ENCODE measurements at regions not wholly inside any gene's neighbourhood (a gene's known extent, or its start where the extent isn't known, plus 50 kb on each side); places are given as distances from the start of the nearest gene placed in this dataset.

DNA sequence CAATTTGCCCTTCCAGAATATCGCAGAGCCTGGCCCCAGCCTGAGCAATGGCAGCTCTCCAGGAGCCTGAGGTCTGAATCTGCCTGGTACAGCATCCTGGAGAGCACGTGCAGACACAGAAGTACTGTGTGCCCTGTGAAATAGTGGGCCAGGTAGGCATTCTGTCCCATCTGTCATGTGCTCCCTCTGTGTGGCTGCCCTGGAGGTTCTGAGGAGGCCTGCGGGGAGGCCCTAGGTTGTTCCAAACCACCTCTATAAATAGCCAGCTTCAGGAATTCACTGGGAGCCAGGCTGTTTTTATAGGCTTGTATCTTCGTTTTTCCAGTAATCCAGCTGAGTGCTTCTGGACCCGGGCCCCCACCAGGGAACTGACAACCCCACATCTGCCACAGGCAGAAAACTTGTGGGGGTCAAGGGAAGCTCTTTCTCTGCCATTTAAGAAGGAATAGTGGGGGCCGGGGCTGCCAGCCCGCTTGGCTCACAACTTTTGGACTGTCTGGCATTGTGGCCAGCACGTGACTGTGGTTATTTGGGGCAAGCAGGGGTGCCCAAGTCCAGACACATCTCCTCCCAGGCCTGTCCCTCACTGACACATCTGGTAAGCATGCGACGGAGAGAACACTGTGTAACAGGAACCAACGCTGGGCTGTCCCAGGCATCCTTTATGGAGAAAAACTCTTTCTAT, 356.3 kb upstream of the TNRC6C start:
- no peak for DNase-seq (ENCODE audit: low spot score)

DNA sequence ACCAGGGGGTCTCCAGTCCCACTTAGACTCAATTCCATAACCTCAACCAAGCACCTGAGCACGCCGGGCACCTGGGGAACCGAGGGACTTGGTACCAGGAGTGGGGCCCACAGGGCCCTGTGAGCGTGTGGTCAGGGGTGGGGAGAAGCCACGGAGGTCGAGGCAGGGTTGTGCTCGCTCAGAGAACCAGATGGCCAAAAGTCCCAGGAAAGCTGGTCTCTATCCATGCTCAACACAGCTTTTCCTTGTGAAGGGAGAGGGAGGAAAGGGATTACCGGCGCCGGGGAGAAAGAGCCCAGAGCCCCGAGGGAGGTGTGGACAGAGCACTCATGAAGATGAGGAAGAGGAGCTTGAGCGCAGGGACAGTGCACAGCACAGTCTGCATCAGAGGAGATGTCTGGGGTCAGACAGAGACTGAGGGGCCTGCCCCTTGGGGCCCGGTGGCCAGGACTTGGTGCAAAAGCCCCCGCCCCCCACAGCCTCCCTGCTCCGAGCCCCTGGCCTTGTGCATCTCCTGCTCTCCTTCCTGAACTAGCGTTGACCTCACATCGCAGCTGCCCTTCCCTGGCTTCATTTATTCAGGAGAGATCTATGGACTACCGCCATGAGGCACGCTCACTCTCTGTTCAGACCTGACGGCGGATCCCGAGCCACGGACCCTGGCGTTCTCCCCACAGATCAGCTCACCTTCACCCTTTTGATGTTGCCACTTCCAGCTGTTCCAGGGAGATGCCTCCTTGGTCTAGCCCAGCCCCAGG, 355.4 kb upstream of the TNRC6C start:
- no peak for DNase-seq (ENCODE audit: low spot score)

DNA sequence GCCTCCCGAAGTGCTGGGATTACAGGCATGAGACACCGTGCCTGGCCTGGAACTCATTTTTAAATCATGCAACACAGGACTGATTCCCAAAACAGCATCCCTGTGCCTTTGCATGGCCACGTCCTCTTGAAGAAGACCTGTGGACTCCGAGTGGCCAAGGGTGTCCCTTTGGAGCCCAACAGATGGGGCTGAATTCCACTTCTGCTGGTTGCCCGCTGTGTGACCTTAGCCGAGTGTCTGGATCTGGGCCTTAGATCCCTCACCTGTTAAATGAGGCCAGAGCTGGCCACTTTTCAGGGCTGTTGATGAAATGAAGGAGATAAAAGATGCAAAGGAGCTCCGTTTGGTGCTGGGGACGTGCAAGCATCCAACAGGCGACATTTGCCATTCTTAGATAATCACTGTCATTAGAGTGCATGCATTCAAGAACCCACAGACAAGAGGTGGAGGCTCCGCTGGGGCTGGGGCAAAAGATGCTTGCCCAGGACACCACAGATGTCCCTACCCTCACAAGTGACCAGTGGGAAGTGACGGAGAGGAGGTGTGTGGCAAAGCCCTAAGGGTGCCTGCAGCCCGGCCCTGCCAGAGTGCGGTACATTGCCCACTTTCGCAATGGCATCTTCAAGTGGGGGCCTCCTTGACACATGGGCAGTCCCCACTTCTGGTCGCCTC, 354.1 kb upstream of the TNRC6C start:
- no peak for DNase-seq (ENCODE audit: low spot score)

DNA sequence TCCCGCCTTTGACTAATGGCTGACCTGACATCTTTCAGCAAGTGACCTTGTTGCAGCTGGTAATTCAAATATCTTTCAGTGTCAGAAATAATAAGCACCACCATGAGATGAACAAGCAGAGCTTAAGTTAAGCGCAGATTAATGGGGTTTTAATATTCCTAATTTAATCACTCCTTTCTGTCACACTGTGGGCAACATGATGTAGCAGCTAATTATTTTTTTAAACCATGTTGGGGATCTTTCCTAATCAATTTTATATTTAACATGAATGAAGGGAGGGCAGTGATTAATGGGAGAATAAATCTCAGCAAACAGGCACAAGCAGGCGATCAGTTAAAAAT, 353.6 kb upstream of the TNRC6C start:
- DNase-seq (ENCODE audit: low spot score) = no peak

DNA sequence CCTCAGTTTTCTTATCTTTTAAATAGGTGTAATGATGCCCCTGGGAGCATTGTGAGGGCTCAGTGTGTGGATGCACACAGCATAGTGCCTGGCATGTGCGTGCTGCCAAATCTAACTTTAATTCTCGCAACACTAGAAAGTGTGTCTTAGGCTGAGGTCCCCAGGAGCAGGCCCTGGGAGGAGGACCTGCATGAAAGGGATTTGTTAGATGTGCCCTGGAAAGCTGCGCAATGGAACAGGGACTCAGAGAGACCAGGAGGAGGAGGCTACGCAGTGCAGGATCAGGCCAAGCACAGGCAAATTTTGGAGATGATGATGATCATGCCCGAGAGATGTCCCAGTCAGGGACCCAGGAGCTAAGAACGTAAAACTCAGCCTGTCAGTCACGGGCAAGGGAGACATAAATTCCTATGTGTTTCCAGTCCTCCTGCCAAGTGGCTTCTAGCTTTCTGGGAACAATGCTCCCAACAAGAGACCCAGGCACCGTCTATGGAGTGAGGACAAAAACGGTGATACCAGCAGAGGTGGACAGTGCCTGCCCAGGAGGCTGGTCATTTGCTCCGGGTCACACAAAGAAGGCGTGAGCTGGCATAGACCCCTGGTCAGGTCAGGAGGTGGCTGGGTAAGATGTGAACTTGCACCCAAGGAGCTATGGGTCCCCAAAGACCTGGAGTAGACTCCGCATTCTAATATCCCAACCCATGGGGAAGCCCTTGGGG, 352.2 kb upstream of the TNRC6C start:
- no peak for DNase-seq (ENCODE audit: low spot score)

DNA sequence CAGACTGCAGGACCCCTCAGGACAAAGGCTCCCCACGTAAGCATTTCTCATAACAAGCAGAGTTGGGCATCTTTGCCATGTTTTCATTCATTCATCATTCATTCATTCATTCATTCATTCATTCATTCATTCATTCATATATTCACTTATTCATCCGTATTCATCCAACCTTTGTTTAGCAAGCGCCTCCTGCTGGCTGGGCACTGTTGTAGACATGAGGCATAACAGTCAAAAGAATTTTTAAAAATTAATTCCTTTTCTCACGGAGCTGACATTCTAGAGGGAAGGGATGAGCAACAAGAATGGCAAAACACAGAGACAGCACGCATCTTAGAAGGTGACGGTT, 351.7 kb upstream of the TNRC6C start:
- no peak for DNase-seq (ENCODE audit: low spot score)

DNA sequence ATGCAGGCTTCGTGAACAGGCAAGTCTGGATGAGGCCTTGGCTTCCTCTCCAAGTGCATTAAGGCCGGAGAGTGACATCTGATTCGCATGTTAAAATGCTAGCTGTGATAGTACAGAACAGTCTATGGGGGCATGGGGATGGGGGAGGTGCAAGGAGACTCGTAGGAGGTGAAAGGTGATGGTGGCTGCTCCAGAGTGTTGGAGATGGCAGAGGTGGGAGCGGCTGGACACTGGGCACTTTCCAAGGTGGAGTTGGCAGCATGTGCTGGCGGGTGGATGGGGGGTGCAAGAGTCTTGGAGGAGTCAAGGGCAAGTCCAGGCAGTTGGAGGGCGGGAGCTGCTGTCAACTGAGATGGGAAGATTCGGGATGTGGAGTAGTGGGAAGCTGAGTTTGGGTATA, 350.9 kb upstream of the TNRC6C start:
- no peak for DNase-seq (ENCODE audit: low spot score)

DNA sequence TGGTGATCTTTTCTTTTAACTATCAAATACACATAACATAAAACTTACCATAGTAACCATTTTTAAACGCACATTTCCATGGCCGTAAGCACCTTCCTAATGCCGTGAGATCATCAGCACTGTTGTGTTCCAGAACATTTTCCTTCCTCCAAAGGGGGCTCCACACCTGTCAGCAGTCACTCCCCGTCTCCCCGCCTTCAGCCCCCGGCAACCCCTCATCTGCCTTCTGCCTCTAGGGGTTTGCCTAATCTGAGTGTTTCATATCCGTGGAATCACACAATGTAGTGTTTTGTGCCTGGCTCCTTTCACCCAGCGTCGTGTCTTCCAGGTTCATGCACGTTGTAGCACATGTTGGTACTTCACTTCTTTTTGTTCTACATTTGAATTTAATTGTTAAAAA, 350.1 kb upstream of the TNRC6C start:
- no peak for DNase-seq (ENCODE audit: low spot score)

DNA sequence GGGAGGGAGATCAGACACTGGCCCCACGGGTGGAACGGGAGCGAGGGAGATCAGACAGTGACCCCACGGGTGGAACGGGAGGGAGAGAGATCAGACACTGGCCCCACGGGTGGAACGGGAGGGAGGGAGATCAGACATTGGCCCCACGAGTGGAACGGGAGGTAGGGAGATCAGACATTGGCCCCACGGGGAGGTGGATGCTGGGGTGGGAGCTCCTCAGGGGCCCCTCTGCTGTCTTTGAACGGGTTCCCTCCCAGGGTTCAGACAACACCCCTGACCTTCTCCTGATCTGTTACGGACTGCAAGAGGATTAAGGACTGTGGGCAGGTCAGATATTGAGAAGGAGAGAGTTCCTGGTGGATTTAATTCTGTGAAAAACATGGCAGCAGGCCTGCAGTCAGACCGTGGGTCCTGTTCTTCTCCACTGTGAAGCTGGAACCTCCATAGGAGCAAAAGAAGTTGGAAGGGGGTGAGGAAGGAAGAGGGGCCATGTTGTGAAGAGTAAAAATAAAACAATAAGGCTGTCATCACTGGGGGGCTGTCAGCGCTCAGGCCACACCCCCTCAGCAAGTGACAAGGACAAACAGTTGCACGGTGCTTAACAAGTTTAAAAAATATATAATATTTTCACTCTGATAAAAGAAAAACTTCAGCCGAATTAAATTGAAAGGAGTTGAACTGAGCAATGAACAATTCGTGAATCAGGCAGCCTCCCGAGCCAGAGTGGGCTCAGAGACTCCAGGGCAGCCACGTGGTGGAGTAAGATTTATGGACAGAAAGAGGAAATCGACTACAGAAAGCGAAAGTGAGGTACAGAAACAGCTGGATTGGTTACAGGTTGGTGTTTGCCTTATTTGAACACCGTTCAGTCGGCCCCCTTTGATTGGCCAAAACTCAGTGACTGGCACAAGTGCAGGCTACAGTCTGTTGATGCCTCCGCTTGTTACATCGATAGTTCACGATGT, 348.7 kb upstream of the TNRC6C start:
- DNase-seq (ENCODE audit: low spot score) = no peak

DNA sequence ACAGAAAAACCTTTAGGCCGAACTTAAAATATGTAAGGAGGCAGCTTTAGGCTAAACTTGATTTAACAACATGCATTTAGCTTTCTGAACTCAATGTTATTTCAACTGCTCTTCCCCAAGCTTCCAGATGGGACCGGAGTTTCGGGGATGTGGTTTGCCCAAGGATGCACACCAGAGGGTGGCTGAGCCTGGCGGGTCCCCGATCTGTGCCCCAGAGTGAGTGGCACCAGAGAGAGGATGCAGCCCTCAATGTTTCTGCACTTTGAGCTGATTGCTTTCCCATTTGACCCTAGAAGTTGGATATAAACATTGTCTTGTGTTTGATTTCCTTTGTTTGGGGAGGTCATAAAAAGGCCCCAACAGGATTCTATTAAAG, 348.0 kb upstream of the TNRC6C start:
- no peak for DNase-seq (ENCODE audit: low spot score)

DNA sequence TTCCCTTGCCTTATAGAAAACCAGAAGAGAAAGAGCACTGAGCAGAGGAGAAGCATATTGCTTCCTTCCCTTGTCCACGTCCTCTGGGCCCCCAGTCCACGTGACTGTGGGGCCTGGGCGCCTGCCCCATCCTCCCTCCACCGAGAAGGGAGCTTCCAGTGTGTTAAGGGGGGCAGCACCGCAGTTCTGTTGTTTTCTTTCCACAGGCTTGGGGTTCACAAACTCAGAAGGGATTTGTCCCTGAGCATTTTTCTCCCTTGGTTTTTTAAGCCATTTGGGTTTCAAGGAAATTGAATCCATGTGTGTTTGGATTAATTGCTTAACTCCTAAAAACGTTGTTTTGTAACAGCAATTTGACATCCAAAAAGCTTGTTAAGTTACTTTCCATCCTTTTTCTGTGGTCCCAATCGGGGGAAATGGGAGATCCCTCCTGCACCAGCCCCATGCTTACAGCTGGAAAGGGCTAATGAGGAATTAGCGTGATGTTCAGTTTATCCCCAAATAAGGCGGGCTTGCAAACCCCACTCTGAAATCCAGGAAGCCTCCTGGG, 347.5 kb upstream of the TNRC6C start:
- no peak for DNase-seq (ENCODE audit: low spot score)

DNA sequence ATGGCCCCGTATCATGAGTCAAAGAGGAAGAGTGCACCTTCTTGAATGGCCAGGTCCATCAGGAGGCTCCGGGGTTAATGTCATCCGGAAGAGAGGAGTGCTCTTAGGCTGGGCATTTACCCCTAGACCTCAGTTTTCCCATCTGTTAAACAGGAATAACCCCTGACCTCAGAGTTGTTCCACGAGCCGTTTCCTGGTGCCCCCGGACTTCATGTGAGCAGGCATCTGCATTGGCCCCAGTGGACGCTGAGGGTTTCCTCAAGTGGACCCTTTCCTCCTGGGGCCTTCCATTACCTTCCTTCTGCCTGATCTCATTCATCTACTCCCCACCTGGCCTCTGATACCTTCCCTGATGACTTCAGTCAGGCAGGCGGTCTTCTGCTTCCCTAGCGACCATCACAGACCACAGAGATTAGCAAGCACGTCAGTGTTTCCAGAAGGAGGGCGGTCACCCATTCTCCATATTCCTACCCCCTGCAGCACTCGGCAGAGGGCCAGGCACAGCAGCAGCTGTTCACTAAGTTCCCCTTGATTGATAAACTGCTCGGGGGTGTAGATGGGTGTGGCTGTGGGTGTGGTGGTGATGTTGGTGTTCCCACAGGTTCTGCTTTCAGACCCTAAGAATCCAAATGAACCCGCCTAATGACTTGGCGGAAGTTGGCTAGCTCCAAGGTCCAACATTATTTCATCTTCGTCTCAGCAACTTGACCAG, 346.6 kb upstream of the TNRC6C start:
- DNase-seq (ENCODE audit: low spot score) = no peak

DNA sequence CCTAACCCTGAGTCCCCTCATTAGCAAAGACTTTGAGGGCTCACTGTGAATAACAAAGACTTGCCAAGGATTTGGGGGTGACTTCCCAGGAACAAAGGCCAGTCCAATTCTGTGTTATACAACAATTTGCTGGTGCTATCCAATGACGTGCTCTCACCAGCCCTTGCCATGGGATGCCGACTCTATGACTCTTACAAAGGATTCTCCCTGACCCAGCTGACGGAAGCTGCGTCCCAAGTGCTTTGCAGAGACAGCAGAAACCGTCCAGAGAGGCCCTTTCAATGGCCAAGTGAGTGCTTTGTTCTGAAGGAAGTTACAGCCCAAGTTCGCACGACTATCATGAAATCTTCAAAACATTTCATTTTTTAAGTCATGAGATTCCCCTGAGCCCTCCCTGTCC, 345.3 kb upstream of the TNRC6C start:
- DNase-seq (ENCODE audit: low spot score) = no peak

DNA sequence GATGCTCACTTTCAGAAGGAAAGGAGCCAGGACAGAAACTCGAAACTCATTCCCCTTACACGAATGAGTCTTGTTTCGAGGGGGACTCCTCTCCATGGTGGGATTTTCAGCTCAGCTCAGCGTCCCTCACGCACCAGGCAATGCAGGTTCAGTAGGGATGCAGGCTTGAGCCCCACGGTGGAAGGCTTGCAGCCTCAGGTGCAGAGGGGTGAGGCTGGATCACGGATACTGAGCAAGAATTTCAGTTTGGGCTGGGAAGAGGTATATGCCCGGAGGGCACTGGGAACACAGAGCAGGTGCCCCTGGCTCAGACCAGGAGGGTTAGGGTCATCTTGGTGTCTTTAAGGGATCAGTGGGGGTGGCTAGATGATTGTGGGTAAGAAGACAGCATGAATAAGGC, 344.9 kb upstream of the TNRC6C start:
- no peak for DNase-seq (ENCODE audit: low spot score)

DNA sequence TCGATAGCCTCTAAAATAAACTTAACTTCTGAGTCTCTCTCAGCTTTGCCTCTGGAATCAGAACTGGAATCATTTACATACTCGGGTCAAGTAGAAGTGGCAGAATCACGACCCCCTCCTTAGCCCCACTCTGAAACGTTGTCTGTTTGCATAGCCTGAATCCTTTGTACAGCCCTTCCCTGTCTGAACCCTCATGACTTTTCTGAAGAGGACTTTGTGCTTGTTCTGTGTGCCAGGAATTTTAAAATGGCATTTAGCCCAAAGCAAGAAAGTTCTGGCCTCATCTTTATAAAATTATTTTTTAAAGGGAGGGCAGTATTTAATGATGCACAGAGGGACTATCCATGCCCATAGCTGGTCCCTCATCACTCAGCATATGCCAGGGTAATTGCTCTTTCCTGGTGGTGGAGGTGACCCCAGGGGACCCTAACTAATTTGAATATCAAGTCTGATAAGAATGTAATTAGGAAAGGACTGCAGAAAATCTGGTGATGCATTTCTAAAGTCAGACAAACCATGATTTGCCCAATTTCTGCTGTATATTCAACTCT, 342.7 kb upstream of the TNRC6C start:
- no peak for DNase-seq (ENCODE audit: low spot score)

DNA sequence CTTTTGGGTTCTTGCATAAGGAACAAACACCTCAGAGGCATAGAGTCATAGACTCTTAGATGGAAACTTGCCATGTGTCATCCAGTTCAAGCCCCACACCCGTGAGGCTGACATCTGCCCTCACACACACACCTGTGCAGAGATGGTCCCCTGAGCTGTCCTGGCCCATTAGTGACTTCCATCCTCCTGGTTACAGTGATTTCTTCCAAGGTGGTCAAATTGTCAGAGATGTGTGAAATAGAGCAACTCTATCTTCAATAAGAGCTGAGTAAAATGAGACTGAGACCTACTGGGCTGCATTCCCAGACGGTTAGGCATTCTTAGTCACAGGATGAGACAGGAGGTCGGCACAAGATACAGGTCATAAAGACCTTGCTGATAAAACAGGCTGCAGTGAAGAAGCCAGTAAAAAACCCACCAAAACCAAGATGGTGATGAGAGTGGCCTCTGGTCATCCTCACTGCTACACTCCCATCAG, 342.2 kb upstream of the TNRC6C start:
- DNase-seq (ENCODE audit: low spot score) = no peak

DNA sequence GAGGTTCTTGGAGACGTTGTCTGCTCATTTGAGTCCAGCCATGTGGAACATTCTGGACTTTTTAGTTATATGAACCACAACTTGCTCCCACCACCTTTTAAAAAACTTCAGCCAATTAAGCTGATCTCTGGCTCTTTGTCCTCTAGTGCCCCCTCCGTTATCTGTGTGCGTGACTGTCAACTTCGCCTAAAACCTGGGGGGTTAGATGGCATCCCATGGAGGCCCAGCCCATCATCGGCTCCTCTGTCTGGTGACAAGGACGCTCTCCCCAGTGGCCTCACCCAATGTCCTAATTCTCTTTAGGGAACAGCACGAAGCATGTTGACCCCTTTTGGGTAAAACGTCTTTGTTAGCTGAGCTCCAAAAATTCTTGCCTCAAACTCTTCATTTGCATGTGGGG, 341.0 kb upstream of the TNRC6C start:
- DNase-seq (ENCODE audit: low spot score) = no peak

DNA sequence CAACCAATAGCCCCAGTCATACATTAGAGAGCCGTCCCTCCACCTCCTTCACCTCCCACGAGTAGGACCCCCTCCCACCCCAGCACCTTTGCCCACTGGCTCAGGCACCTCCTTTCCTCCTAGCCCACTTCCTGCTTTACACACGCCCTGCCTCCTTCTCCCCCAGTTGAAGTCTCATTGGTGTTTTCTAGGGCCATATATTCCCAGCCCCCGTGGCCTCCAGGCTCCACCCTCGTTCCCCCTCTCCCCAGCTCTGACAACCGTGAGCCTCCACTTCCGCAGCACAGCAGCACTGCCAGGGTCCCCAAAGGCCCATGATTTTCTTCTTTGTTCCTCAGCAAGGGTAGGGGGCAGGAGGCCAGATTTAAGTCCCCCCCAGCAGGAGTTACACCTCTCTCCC, 340.3 kb upstream of the TNRC6C start:
- no peak for DNase-seq (ENCODE audit: low spot score)

DNA sequence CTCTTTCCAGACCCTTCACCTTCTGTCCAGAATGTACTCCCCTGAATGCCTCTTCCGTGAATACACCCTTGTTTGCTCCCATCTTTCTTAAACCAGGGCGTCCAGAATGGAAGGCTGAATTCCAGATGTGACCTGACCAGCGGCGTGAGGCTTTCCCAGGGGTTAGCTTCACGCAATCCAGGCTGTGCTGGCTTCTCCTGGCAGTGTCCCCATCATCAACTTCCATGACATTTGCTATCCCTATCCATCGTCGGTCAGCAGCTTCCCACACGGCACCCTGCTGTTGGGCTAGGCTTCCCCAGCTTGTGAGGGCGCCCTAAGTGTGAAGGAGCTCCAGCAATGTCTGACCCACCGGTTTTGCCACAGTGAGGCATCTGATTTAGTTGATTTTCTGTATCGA, 339.8 kb upstream of the TNRC6C start:
- DNase-seq (ENCODE audit: low spot score) = no peak

DNA sequence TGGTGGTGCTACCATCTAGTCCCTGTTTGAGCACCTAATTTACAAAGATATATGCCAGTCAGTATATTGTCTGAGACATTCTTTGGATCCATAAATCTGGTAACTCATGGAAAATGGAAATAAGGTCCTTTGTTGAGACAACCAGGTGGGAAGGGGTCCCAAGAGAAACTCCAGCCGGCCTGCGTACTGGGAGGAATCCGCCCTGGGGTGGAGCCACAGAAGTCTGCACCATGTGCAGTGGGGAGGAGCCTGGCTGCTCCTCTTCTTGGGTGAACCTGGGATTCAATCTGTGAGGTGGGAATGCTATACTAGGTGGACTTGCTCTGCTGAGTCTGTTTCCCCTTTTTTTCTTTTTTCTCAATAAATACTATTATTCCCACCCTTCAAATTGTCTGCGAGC, 339.2 kb upstream of the TNRC6C start:
- DNase-seq (ENCODE audit: low spot score) = no peak

Data from HuH-7.5 (cell line).